ENCODE measurements at regions not wholly inside any gene's neighbourhood (a gene's known extent, or its start where the extent isn't known, plus 50 kb on each side); places are given as distances from the start of the nearest gene placed in this dataset.

DNA sequence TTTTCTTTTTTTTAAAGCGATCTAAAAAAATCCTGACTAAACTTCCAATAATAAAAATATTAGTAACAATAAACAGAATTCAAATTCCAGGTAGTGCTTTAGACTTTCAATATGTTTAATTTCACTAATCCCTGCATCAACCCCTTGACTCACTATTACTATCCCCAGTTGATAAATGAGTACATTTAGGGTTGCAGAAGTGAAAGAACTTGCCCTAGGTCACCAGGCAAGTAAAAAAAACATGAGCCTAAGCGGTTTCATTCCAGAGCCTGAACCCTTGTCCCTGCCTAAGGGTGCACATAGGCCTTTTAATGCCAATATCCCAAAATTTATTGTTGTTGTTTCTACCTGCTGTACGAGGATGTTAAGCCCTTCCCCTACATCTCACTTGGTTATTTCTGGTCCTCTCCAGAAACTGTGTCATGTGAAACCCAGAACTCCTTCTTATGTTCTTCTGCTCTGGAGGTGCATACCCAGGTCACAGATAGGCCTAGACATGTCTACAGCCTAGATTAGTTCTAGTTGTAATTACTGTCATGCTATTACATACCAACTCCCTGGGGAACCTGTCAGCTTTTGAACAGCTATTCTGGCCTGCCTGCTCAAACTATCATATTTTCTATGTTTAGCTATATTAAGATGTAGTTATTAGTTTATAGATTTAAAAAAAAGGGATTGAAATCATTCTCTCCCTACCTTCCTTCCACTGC, 244.5 kb upstream of the PITX2 start:
- TF ChIP-seq, protein P1, sequence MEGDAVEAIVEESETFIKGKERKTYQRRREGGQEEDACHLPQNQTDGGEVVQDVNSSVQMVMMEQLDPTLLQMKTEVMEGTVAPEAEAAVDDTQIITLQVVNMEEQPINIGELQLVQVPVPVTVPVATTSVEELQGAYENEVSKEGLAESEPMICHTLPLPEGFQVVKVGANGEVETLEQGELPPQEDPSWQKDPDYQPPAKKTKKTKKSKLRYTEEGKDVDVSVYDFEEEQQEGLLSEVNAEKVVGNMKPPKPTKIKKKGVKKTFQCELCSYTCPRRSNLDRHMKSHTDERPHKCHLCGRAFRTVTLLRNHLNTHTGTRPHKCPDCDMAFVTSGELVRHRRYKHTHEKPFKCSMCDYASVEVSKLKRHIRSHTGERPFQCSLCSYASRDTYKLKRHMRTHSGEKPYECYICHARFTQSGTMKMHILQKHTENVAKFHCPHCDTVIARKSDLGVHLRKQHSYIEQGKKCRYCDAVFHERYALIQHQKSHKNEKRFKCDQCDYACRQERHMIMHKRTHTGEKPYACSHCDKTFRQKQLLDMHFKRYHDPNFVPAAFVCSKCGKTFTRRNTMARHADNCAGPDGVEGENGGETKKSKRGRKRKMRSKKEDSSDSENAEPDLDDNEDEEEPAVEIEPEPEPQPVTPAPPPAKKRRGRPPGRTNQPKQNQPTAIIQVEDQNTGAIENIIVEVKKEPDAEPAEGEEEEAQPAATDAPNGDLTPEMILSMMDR (IDR thresholded peaks at IDR 0.05; ENCODE audit: poor library complexity, severe bottlenecking), result no peak
- TF ChIP-seq TAF1 (IDR thresholded peaks at IDR 0.05; ENCODE audit: low read depth), result no peak
- no peak for TF ChIP-seq EZH2 (IDR thresholded peaks at IDR 0.05; ENCODE audit: borderline replicate concordance, insufficient read depth, low read length, poor library complexity, severe bottlenecking)
- TF ChIP-seq MXI1 (conservative IDR thresholded peaks at IDR 0.05; ENCODE audit: poor library complexity, severe bottlenecking), result no peak
